GM21723 (cell line): ENCODE measurements at regions not wholly inside any gene's neighbourhood (a gene's known extent, or its start where the extent isn't known, plus 50 kb on each side); places are given as distances from the start of the nearest gene placed in this dataset.
A peak's percentile ranks its signal among the peaks of the same experiment; 100 is the strongest.

Experiments used
- ATAC-seq: cut with Tn5 transposase; IDR thresholded peaks from one replicate; pipeline ENCODE4 v1.9.1; 2021; ENCODE audit warnings: mild to moderate bottlenecking, moderate library complexity; ENCODE audit not compliant: unreplicated experiment

DNA sequence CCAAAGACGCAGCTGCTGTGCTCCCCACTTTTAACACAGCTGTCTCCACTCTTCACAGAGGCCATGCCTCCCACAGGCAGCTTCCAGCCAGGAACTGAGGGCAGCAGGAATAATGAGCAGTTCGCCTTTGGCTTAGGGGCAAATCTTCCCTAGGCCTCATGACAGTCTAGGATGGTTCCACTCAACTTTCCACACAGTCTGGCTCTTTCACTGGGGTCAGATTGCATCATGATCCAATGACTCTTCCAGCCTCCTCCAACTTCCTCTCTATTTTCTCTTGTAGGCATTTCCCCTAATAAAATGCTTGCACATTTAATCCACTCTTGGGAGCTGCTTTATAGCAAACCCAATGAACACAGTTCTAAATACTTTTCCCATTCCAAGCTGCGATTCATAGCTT, 271.6 kb upstream of the ATP2B1 start:
- no peak for ATAC-seq

DNA sequence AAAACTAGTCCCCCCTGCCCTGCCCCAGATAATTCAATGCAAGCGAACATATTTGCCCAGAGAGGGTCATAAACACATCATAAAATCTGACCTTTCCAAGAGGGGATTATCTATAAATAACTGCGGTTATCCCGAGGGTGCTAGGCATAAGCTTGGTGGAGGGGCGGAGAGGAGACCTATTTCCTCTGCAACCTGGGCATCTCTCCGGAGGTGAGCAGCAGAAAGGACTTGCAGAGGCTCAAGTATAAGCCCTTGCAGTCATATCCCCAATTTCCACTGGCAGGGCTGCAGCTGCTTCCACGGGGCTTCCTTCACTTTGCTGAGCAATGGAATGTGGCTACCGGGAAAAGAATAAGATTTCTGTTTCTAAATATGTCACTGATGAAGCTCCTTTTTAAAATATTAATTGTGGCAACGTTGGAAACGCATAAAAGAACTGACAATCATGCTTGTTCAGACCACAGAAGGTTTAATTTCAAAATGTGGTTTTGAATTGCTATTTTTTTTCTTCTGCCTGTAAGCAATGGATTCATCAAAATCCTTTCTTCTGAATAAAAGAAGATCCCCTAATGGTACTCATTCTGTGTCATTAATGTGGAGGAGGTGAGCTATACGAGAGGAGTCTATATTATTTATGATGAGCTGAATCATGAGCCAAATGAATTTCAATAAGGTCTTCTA, 268.9 kb upstream of the ATP2B1 start:
- ATAC-seq: no peak

DNA sequence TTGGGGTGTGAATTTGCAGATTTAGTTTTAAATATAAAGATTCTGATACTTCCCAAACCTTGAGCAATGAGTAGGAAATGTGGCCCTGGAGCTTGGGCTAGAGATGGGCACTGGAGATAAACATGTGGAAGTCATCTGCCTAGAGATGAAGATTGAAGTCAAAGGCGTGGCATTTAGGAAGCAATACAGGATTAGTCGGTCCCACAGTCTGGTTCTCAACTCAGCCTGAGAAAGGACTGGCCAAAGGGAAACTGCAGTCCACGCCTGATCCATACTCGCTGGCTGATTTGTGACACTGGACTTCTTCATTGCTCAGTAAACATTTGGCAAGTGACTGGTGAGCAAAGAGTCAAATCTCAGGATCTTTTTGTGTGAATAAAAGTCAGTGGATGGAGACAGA, 268.2 kb upstream of the ATP2B1 start:
- ATAC-seq: no peak

DNA sequence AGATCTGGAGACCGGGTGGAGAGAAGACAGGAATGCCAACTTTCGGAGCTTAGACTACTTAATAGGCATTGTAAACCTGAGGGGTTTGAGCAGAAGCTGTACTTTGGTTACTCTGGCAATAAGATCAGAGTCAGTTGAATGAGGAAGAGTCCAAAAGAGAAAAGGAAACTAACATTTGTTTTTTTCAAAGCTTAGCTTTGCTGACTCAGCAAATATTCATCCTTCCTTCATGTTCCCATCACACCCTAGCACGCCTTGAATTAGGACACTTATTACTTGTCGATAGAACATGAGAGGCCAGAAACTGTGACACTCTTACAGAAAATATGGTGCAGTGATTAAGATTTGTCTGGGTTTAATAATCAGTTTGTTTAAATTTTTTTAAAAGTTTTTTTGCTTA, 266.9 kb upstream of the ATP2B1 start:
- ATAC-seq: no peak

DNA sequence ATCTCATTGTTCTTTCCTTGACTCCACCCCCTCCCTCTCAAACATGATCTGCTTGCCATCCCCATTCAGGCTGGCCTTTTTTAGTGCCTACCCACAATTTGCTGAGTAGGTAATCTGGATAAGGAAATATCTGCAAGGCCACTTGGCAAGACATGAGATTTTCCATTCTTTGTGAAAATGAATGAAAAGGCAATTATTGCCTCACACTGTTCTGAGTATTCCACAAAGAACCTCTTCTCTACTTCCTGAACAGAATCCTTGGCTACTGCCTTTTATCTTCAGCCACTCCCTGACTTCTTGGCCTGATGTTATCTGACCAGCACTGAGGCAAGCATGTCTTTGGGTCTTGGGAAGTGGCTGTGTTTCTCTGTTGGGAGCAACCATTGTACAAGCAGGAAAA, 263.2 kb upstream of the ATP2B1 start:
- ATAC-seq: no peak

DNA sequence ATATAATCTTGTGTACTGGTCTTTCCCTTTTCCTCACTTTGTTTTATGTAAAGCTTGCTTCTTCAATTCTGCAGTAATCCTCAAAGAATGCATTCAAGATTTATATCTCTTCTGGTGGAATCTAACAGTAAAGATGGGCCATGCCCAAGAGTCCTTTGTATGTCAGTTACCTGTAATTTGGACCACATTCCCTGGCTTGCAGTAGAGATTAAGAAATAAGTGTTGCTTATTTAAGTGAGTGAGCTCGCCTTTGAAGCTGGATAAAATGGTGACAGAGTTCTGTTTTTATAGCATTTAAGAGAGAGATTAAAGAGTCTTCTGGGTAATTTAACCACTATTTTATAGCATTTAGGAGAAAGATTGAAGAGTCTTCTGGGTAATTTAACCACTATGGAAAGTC, 262.1 kb upstream of the ATP2B1 start:
- no peak for ATAC-seq

DNA sequence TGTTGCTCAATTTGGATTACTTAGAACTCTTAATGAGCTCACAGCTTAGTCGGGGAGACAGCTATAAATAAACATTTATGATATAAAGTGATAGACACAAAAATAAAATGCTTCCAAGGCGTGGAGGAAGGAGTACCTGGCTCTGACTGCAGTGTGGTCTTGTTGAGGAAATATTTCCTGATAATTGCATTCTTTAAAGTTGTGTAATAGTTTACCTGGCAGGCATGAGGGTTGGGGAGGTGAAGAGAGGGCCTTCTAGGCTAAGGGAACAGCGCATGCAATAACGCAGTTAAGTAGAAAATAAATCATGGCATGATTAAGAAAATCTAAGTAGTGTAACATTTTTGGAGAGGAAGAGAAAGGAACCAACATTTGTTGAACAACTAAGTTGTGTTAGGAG, 260.5 kb upstream of the ATP2B1 start:
- ATAC-seq: no peak

DNA sequence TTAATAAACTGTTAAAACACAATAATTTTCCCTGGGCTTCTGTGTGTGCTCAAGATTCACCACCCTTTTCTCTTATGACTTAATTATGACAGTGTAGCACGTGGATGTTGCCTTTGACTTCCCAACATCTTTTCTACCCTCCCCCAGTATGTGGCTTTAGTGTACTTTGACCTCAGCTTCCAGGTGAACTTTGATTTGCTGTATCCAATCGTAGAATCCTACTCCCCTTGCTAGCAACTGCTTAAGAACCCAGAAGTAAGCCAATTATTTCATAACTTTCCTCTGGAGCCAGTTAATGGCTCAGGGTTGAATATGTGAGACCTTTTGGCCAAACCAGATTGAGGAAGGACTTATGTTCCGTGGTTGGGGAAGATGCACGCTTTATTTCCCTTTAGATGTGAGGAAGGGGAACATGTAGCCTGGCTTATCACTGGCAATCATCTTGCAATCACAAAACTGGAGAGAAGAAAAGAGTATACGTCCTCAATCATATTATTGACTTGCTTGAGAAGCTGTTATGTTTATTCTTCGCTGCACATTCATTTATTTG, 259.6 kb upstream of the ATP2B1 start:
- no peak for ATAC-seq

DNA sequence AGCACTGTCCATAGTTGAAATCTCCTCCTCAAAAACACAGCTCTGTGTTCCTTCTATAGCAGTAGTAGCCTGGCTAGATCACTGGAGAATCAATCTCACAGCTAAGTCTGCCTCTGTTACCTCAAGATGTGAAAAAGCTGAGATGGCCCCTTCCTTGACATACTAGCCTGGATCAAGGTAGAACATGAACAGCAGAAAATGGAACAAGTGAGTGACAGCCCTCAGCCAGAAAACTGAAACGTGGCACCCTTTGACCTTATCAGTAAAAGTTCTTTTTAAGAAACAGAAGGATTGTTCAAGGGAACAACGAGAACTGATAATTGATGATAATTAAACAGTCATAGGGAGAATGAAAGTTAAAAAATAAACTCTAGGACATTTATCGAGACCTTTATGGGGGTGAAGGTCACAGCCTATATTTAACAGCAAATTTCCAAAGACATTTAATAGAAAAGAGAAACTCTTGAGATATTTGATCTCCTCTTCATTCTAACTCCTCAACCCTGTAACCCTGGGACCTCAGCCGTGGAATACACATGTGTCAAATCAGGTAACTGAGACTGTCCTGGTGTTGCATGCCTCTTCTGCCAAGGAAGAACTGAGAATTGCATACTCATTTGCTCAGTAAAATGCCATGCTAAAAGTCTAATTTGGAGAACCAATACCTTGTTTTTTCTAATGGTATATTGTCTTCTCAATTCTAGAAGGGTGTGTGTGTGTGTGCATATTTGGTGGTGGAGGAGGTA, 258.0 kb upstream of the ATP2B1 start:
- no peak for ATAC-seq

DNA sequence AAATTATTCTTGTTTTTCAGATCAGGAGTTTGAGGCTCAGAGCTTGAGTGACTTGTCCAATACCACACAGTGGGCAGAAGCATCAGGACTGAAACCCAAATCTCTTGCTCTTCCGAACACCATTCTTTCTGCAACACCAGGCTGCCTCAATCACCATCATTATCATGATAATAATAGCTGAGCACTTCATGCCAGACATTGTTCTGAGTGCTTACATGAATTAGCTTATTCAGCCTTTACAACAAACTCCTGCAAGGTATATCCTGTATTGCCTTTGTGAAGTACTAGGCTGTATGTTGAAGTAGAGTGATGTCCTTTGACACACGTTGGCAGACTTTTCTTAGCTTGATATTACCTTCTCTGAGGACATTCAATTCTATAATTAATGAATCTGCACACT, 257.4 kb upstream of the ATP2B1 start:
- no peak for ATAC-seq

DNA sequence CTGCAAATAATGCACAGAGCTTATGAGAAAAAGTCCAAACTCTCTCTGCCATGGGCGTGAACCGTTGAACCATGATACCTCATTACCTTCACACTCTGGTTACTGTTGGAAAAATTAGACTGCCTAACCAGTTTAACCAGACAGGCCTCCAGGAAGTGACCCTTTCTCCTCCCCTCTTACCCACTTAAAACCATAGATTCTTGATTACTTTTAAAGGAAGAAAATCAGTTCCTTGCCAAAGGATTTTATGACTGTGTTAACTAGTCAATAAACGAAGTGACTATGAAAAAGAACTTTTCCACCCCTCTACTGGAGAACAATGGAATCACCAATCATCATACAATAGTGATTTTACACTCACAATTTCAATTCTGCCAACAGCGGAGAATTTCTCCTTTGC, 254.0 kb upstream of the ATP2B1 start:
- ATAC-seq: no peak

DNA sequence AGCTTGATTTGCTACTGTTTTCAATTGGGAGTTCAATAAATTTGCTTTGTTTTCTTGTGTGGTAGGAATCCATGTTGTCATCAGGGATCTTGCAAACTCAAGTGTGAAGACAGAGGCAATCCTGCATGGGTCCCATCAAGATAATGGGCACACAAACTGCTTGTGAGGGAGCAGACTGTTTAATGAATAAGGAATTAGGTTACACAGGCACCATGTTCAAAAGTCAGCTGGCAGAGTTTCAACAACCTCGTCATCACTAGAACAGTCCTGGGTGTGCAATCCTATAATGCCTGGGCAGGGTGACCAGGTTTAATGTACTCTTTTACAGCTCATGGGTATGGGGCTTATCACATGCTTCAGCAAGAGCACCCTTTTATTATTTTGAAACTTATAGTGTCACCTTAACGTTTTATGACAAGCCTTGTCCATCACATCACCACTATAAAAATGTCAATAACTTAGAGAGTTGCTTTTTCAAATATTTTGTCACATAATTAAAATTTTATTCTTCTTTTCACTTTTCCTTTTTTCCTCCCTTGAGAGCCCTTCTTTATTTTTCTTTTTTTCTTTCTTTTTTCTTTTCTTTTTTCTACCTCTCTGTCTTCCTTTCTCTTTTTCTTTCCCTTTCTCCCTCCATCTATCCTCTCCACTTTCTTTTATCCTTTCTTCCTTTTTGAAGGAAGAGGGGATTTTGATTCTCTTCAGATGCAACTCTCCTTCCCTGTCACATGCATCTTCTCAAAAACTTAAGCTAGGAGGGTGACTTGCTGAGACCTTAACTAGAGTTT, 252.2 kb upstream of the ATP2B1 start:
- ATAC-seq: peak; percentile 29

DNA sequence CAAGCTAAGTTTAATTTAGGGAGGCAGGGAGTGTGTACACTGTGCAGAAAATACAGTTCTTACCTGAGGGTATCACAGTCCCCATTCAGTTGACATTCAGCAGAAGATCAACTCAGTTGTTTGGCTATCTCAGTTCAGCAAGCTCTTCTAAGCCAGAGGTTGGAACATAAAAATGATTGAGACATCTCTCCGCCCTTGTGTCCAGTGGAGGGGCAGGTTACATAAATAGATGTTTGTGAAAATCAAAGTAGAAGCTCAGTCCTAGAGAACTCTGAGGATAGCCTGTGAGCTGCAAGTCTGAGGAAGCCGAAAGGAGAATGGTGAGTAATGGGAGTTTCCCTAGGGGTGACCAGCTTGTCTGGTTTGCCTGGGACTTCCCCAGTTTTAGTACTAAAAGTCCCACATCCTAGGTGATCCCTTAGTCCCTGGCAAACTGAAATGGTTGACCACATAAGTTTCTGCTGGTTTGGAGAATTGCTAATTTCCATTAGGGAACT, 251.4 kb upstream of the ATP2B1 start:
- peak; percentile 96 for ATAC-seq

DNA sequence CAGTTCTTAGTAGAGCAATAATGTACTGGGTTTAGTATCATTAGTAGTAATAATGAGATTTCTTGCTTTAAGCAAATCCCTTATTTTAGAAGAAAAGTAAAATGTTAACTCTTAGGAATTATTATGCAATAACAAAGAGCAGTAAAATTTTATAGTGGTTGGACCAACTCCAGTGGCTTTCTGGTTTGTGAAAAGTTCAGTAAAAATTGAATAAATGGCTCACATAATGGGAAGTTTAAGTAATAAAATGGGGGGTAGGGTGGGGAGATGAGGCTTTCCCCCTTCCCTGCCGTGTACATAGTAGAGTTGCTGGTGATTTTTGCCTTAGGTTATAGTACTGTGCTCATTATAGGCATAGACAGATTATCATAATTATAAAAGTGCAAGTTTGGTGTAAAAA, 250.5 kb upstream of the ATP2B1 start:
- ATAC-seq: no peak

DNA sequence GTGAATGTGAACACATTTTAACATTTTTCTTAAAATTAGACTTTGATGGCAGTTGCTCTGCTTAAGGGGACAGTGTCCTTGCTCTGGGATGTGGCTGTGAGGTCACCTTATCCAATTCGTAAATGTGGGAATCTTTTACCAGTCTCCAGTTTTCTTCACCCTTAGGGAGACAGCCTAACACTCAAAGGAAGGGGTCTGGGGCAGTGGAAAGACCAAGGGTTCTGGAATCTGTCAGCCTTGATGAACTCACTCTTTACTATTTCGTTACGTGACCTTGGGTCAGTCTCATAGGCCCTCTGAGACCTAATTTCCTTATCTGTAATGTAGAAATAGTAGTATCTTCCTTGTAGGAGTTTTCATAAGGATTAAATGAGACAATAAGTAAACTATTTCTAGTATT, 245.6 kb upstream of the ATP2B1 start:
- no peak for ATAC-seq

DNA sequence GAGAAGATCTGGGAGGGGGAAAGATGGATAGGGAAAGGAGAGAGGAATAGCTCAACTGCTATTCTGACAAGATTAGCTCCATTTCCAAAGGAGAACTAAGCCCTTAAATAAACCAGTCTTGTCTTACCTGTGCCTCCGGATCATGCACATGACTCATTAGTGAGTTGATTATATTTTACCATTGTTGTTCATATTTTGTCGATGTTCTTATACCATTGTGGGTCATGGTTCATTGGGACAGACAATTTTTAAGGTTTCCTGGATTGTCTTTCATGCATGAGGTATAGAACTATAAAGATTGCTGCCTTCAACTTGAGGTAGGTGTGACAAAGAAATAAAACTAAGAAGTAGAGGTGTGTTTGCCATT, 243.0 kb upstream of the ATP2B1 start:
- no peak for ATAC-seq

DNA sequence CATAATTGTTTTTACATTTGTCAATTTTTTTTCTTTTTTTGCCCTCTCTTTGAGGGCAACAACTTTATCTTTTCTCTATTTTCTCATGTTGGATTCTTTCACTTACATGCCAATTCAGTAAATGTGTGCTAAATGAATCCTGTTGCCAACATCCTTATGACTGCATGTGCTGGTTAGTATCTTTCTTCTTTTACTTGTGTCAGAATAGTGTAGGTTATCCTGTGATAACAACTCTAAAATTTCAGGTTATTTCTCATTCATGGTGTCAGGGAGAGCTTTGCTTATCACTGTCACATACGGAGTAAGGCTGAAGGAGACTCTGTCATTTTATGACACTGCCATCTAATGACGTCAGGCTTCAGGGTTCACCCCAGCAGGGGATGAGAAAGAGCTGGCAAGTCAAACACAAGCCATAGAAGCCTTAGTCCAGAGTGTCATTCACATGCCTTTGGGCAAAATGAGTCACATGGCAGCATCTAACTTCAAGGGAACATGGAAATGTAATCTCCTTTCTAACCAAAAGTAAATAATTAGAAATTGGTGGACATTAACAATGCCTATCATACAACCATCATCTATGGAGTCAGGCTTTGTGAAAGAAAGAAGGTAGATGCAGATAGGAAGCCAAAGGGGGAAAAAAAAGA, 242.5 kb upstream of the ATP2B1 start:
- no peak for ATAC-seq

DNA sequence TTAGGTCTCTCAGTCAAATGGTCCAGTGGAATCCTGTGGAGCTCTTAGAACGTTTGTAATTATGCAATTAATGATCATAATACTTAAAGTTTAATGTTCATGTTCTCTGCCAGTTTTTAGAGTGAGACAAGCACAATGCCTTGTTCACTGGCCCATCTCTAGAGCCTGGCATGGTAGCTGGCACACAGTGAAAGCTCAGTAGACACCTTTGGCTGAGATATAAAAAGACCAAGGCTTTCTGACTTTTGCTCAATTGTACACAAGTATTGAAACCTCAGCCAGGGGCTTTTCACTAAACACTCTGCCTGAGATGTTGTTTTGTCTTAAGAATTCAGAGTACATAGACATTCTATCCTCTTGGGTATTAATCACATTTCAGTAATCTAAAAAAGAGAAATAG, 241.8 kb upstream of the ATP2B1 start:
- peak; percentile 51 for ATAC-seq

DNA sequence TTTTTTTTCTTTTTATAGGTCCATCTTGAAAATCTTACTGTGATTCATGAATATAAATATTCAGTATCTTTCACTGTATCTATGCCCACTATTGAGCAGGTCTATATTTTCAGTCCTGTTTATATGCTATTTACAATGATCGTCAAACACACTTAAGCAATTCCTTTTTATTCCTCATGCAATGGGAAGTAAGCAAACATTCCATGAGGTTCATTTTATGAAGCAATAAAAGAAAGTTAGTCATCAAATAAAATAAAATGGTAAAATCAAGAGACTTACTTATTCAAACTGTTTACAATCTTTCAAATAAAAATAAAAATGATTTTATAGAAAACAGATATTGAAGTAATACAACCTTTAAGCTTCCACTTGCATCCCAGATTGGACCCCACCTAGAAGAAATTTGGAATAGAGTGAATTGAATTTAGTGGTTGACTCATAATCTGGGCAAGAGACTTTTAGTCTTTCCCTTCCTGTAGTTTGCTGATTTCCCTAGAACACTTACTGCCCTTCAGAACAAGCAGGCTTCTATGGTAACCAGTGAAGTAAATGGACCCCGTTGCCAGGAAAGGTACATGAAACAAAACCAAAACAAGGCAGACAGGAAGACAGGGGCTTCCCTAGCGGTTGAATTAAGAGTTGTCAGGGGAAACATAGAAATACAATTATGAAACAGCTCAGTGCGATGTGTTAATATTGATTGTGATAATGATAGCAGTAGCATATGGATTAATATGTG, 241.0 kb upstream of the ATP2B1 start:
- ATAC-seq: peak; percentile 93
